ENCODE measurements at regions not wholly inside any gene's neighbourhood (a gene's known extent, or its start where the extent isn't known, plus 50 kb on each side); places are given as distances from the start of the nearest gene placed in this dataset.
"Not testable (repeated sequence)": the region's sequence is repeated elsewhere in the genome, so short reads cannot be mapped to it uniquely, and the experiment has no call there.

DNA sequence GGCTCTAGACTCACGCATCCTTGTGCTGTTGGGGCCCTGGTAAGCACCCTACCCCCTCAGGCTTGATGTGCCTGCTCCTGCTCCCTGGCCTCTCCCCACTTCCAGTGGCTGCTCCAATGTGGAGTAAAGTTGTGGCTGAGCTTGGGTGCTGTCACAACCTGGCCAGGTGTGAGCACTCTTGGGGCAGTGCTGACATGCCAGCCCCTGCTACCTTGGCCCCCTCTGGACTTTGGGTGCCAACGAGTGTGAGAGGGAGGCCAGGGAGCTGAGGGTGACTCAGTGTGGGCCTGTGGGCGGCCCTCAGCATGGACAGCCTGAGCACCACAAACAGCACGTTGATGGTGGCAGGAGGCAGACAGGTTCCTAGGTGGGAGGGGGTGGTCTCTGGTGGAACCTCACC lies 870.2 kb upstream of the C9orf72 start:
- no peak for DNase-seq

DNA sequence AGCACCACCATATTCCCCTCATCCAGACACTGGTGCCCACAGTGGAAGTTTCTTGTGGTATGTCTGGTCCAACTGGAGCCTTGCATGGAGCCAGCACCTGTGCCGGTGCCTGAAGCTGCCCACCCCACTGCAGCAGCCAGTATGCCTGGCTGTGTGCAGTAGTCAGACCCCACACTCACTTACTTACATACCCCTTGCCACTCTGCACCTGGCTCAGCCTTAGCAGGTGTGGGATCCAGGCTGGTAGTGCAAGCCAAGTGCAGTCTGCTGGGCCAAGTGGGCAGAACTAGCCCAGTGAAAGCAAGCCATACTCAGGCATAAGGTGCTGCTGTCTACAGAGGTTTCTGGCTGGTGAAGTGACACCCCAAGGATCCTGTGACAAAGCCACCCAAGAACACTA lies 871.4 kb upstream of the C9orf72 start:
- no peak for DNase-seq

- DNase-seq, result no peak
These were observed 871.9 kb upstream of the C9orf72 start for GRCh38 chr9:28445211-28445610.

DNA sequence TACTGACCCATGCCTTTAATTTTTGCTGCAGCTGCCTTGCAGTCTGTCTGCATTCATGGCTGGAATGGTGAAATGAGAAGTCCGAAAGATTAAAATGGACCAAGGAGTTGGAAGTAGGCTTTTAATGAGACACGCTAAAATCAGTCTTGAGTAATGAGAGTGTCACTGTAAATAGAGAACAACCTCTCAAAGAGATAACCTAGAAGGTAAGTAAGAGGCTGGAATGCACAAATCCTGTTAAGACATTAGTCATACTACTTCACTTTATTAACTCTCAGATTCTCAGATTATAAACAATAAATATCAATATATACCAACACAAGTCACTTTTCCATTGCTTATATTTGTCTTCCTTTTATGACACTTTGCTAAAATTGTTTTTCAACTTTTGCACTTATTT lies 880.6 kb upstream of the C9orf72 start:
- no peak for DNase-seq

DNA sequence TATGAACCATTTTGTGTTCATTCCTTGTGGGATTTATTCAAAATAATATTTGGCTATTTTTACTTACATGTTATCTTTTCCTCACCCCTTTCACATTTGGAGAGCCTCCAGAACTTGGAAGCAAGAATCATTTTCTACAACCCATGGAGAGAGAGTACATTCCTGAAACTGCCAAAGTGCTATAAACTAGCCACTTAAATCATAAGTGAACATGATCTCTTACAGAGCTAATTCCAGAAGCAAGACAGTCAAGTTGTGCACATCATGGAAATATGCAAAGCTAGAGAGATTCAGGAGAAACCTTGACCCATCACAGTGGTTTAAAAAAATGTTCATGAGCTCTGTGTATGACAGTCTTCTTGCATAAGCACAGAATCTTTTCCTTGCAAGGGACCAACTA lies 883.6 kb upstream of the C9orf72 start:
- DNase-seq, result no peak

GRCh38 chr9:28464481-28465216 lies 891.4 kb upstream of the C9orf72 start:
- DNase-seq, result no peak

GRCh38 chr9:28471261-28471660 lies 898.0 kb upstream of the C9orf72 start:
- no peak for DNase-seq

- DNase-seq, result no peak
These were observed 914.3 kb upstream of the C9orf72 start for GRCh38 chr9:28487561-28487960.

DNA sequence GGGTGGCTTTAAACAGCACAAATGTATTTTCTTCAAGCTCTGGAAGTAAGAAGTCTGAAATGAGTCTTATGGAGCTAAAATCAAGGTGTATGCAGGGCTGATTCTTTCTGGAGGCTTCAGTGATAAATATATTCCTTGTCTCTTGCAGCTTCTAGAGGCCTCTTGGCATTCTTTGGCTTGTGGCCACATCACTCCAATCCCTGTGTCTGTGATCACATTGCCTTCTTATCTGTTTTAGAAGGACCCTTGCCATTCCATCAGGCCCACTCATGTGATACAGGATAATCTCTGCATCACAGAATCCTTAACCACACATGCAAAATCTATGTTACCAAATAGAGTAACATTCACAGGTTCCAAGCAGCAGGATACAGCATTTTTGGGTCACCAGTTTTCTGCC lies 917.8 kb upstream of the C9orf72 start:
- no peak for DNase-seq

DNA sequence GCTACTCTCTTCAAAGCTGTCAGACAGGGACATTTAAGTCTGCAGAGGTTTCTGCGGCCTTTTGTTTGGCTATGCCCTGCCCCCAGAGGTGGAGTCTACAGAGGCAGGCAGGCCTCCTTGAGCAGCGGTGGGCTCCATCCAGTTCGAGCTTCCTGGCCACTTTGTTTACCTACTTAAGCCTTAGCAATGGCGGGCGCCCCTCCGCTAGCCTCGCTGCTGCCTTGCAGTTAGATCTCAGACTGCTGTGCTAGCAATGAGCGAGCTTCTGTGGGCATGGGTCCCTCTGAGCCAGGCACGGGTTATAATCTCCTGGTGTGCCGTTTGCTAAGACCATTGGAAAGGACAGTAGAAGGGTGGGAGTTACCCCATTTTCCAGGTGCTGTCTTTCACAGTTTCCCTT lies 924.9 kb upstream of the C9orf72 start:
- DNase-seq, result not testable (repeated sequence)

DNA sequence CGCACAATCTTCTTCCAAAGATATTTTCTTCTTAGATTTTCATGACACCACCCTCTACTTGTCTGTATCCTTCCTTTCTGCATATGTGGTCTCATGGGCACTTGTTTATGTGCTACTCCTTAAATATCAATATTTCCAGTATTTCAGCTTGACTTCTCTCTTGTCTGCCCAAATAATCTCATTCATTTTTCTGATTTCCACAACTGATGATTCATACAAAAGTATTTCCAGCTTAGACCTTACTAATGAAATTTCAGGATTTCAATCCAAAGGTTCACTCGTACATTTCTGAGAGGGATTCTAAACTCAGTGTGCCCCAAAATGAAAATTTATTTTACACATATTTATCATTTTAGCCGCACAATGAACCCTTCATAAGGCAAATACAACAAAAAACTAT lies 928.9 kb upstream of the C9orf72 start:
- no peak for DNase-seq

DNA sequence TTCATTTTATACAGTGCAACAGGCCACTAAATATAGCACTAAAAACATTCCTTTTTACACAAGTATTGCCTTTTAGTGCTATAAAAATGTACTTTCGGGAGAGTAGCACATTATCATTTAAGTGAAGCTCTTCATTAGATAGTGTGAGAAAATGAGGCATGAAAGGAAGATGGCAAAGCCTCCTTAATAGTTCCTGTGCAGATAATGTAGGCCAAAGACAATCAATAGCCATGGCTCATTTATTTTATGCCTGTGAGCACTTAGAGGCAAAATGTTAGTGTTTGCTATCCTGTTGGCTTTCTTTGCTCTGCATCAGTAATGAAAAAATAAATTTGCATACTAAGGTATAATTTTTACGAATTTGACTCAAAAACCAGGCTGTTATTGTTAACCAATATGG lies 929.5 kb upstream of the C9orf72 start:
- no peak for DNase-seq

GRCh38 chr9:28503573-28503972 lies 930.3 kb upstream of the C9orf72 start:
- no peak for DNase-seq

- DNase-seq, result no peak
These were observed 945.2 kb upstream of the C9orf72 start for GRCh38 chr9:28518439-28518838.

GRCh38 chr9:28524309-28524708 lies 951.0 kb upstream of the C9orf72 start:
- DNase-seq, result not testable (repeated sequence)

- no peak for DNase-seq
These were observed 954.8 kb upstream of the C9orf72 start for GRCh38 chr9:28528049-28528448.

- no peak for DNase-seq
These were observed 964.9 kb upstream of the C9orf72 start for GRCh38 chr9:28538132-28538531.

- peak in 1 of 58 donors; percentile 4 for DNase-seq
These were observed 966.3 kb upstream of the C9orf72 start for GRCh38 chr9:28539434-28540070.

- no peak for DNase-seq
These were observed 969.6 kb upstream of the C9orf72 start for GRCh38 chr9:28542928-28543327.

DNA sequence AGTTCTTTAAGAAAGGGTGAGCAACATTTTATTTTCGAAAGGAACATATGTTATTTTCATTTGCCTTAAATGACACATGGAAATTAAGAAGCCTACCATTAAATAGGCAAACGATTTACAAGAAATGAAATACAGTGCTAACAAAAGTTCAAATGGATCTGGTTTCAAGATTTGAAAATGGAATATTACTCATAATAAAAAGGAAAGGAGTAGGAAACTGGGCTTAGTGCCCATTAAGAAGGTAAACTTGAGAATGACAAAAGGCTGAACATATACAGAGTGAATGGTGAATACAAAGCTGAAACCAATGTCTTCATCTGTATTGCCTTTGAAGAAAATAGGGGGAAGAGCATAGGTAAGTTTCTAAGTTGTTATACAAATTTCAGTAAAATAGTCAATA lies 974.2 kb upstream of the C9orf72 start:
- DNase-seq, result no peak

DNA sequence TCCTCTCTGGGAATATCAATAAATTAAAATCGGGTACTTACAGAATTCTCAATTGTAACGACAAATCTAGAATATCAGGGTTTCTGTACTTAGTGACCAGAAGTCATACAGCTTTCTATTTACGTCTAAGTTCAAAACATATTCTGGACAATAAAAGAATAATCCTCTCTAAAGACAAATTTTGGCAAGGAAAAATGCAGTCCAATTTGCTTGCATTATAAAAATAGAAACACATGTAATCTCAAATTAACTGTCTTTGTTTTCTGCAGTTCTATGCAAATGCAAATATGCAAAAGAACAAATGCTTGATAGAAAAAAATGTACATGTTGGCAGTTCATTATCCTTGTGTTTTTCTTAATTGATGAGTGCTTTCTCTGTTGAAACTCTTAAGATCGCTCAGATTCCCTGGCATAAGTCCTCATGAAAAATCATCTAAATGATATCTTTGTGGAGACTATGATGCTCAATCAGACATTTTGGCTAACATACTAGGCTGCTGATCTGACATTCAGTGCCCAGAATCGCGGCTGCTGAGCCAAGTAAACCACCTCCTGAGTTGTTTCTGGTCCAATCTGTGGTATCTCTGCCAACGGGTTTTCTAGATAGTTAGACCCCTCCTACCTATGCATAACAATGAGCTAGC lies 990.1 kb upstream of the C9orf72 start:
- DNase-seq, result peak in 10 of 58 donors; percentile 1 to 21 (median 2)

DNA sequence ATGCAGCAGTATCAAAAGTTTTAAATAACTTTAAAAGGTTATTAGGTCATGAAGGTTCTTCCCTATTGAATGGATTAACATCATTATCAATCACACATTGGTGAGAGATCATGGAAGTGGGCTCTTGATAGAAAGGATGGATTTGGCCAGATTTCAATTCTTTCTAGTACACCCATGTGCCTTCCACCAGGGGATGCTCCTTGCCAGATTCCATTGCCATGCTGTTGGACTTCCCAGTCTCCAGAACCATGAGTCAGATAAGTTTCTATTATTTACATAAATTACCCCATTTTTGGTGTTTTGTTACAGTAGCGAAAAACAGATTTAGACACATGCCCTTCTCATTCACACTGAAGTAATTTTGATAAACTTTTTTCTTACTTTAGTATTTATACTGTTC lies 1010.6 kb upstream of the C9orf72 start:
- no peak for DNase-seq

DNA sequence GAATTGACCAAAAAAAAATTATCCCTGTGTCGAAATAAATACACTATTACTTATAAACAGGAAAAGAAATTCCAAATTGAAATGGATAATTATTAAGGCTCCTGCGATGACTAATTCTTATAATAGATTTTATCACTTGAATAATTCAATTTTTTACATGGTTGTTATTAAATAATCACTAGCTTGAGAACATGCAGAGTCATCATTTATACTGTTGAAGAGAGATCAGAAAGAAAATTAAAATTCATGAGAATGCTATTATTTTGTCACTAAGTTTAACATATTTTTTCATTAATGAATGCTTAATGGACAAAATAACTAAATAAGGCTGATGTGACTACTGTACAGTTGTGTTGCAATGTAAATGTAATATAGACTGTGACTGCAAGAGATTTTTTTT lies 1011.3 kb upstream of the C9orf72 start:
- DNase-seq, result no peak
